ENCODE measurements at regions not wholly inside any gene's neighbourhood (a gene's known extent, or its start where the extent isn't known, plus 50 kb on each side); places are given as distances from the start of the nearest gene placed in this dataset.
"Not testable (repeated sequence)": the region's sequence is repeated elsewhere in the genome, so short reads cannot be mapped to it uniquely, and the experiment has no call there.

GRCh38 chr3:145620486-145620885 lies 540.5 kb downstream of the PLOD2 start:
- H3K4me1 Mint-ChIP-seq (ENCODE audit: low read depth in 2 of 2), result no peaks in the 10 kb centered on the region
- no peaks in the 10 kb centered on the region for H3K27me3 Mint-ChIP-seq
- H3K9me3 Mint-ChIP-seq, result peaks cover 10 to 33% of the 10 kb centered on the region in 2 donors
- no peak overlapping the region for H3K4me3 Mint-ChIP-seq
- no peaks in the 10 kb centered on the region for H3K36me3 Mint-ChIP-seq (ENCODE audit: insufficient read depth)
- ATAC-seq (replicated peaks) (no peak), DNase-seq (no peak)
- H3K27ac Mint-ChIP-seq, result no peak overlapping the region

- DNase-seq (no peak), ATAC-seq (replicated peaks) (no peak)
- H3K27me3 Mint-ChIP-seq, result no peaks in the 10 kb centered on the region
- no peaks in the 10 kb centered on the region for H3K36me3 Mint-ChIP-seq (ENCODE audit: insufficient read depth)
- H3K4me3 Mint-ChIP-seq, result no peak overlapping the region
- no peaks in the 10 kb centered on the region for H3K4me1 Mint-ChIP-seq (ENCODE audit: low read depth in 2 of 2)
- peaks cover 7 to 20% of the 10 kb centered on the region in 2 donors for H3K9me3 Mint-ChIP-seq
- H3K27ac Mint-ChIP-seq, result no peak overlapping the region
These were observed 537.6 kb downstream of the PLOD2 start for GRCh38 chr3:145623349-145623748.

- H3K4me3 Mint-ChIP-seq, result no peak overlapping the region
- no peak for ATAC-seq (replicated peaks)
- no peak for DNase-seq
- H3K27me3 Mint-ChIP-seq, result no peaks in the 10 kb centered on the region
- peaks cover 7 to 17% of the 10 kb centered on the region in 2 donors for H3K9me3 Mint-ChIP-seq
- no peaks in the 10 kb centered on the region for H3K36me3 Mint-ChIP-seq (ENCODE audit: insufficient read depth)
- H3K4me1 Mint-ChIP-seq (ENCODE audit: low read depth in 2 of 2), result no peaks in the 10 kb centered on the region
- no peak overlapping the region for H3K27ac Mint-ChIP-seq
These were observed 532.8 kb downstream of the PLOD2 start for GRCh38 chr3:145628211-145628610.

- Mint-ChIP-seq H3K27me3 (no peaks in the 10 kb centered on the region), H3K4me1 (ENCODE audit: low read depth in 2 of 2) (no peaks in the 10 kb centered on the region), H3K4me3 (no peak overlapping the region), H3K36me3 (ENCODE audit: insufficient read depth) (no peaks in the 10 kb centered on the region), H3K9me3 (peaks cover 6 to 14% of the 10 kb centered on the region in 2 donors), H3K27ac (no peak overlapping the region)
- no peak for DNase-seq
- no peak for ATAC-seq (replicated peaks)
These were observed 523.9 kb downstream of the PLOD2 start for GRCh38 chr3:145637105-145637504.

- ATAC-seq (replicated peaks), result no peak
- Mint-ChIP-seq H3K4me1 (ENCODE audit: low read depth in 2 of 2) (no peaks in the 10 kb centered on the region), H3K9me3 (peaks cover 5 to 16% of the 10 kb centered on the region in 2 donors), H3K27me3 (no peaks in the 10 kb centered on the region), H3K36me3 (ENCODE audit: insufficient read depth) (no peaks in the 10 kb centered on the region), H3K4me3 (no peak overlapping the region), H3K27ac (no peak overlapping the region)
- no peak for DNase-seq
These were observed 521.9 kb downstream of the PLOD2 start for GRCh38 chr3:145639003-145639606.

- H3K36me3 Mint-ChIP-seq (ENCODE audit: insufficient read depth), result no peaks in the 10 kb centered on the region
These were observed 521.1 kb downstream of the PLOD2 start for GRCh38 chr3:145639875-145640274.

GRCh38 chr3:145648396-145648795 lies 512.6 kb downstream of the PLOD2 start:
- Mint-ChIP-seq H3K27ac (no peak overlapping the region), H3K9me3 (peaks cover 4 to 5% of the 10 kb centered on the region in 2 donors), H3K4me3 (no peak overlapping the region), H3K36me3 (ENCODE audit: insufficient read depth) (no peaks in the 10 kb centered on the region), H3K27me3 (no peaks in the 10 kb centered on the region), H3K4me1 (ENCODE audit: low read depth in 2 of 2) (no peaks in the 10 kb centered on the region)
- ATAC-seq (replicated peaks) (no peak), DNase-seq (no peak)

More at GRCh38 chr3:145639875-145640274, 521.1 kb downstream of the PLOD2 start:
- H3K27me3 Mint-ChIP-seq, result no peaks in the 10 kb centered on the region
- no peak overlapping the region for H3K27ac Mint-ChIP-seq
- ATAC-seq (replicated peaks) (no peak), DNase-seq (no peak)
- H3K4me3 Mint-ChIP-seq, result no peak overlapping the region
- no peaks in the 10 kb centered on the region for H3K4me1 Mint-ChIP-seq (ENCODE audit: low read depth in 2 of 2)
- H3K9me3 Mint-ChIP-seq, result peaks cover 5 to 16% of the 10 kb centered on the region in 2 donors

- Mint-ChIP-seq H3K27me3 (no peaks in the 10 kb centered on the region), H3K27ac (no peak overlapping the region), H3K36me3 (ENCODE audit: insufficient read depth) (no peaks in the 10 kb centered on the region), H3K4me3 (no peak overlapping the region), H3K4me1 (ENCODE audit: low read depth in 2 of 2) (no peaks in the 10 kb centered on the region), H3K9me3 (peaks cover 0 to 1% of the 10 kb centered on the region in 2 donors)
- DNase-seq, result no peak
- ATAC-seq (replicated peaks), result no peak
These were observed 511.6 kb downstream of the PLOD2 start for GRCh38 chr3:145649368-145649887.

GRCh38 chr3:145650170-145650569 lies 510.8 kb downstream of the PLOD2 start:
- H3K27ac Mint-ChIP-seq, result no peak overlapping the region
- H3K4me1 Mint-ChIP-seq (ENCODE audit: low read depth in 2 of 2), result no peaks in the 10 kb centered on the region
- H3K9me3 Mint-ChIP-seq, result peaks cover 0 to 5% of the 10 kb centered on the region in 2 donors
- DNase-seq (no peak), ATAC-seq (replicated peaks) (no peak)
- no peaks in the 10 kb centered on the region for H3K36me3 Mint-ChIP-seq (ENCODE audit: insufficient read depth)
- no peaks in the 10 kb centered on the region for H3K27me3 Mint-ChIP-seq
- no peak overlapping the region for H3K4me3 Mint-ChIP-seq

- Mint-ChIP-seq H3K27ac (no peak overlapping the region), H3K27me3 (no peaks in the 10 kb centered on the region), H3K4me1 (ENCODE audit: low read depth in 2 of 2) (no peaks in the 10 kb centered on the region), H3K9me3 (peaks cover 6 to 16% of the 10 kb centered on the region in 2 donors), H3K36me3 (ENCODE audit: insufficient read depth) (no peaks in the 10 kb centered on the region), H3K4me3 (no peak overlapping the region)
- no peak for DNase-seq
- no peak for ATAC-seq (replicated peaks)
These were observed 489.9 kb downstream of the PLOD2 start for GRCh38 chr3:145671121-145671520.

- DNase-seq (no peak), ATAC-seq (replicated peaks) (no peak)
- Mint-ChIP-seq H3K4me3 (no peak overlapping the region), H3K9me3 (peaks cover 9 to 24% of the 10 kb centered on the region in 2 donors), H3K27me3 (no peaks in the 10 kb centered on the region), H3K27ac (no peak overlapping the region), H3K36me3 (ENCODE audit: insufficient read depth) (no peaks in the 10 kb centered on the region), H3K4me1 (ENCODE audit: low read depth in 2 of 2) (no peaks in the 10 kb centered on the region)
These were observed 487.1 kb downstream of the PLOD2 start for GRCh38 chr3:145673838-145674237.

GRCh38 chr3:145678401-145678800 lies 482.6 kb downstream of the PLOD2 start:
- no peaks in the 10 kb centered on the region for H3K4me1 Mint-ChIP-seq (ENCODE audit: low read depth in 2 of 2)
- ATAC-seq (replicated peaks), result no peak
- no peaks in the 10 kb centered on the region for H3K27me3 Mint-ChIP-seq
- no peak overlapping the region for H3K27ac Mint-ChIP-seq
- DNase-seq, result no peak
- no peak overlapping the region for H3K4me3 Mint-ChIP-seq
- H3K9me3 Mint-ChIP-seq, result peaks cover 8 to 18% of the 10 kb centered on the region in 2 donors
- H3K36me3 Mint-ChIP-seq (ENCODE audit: insufficient read depth), result no peaks in the 10 kb centered on the region

GRCh38 chr3:145681181-145681580 lies 479.8 kb downstream of the PLOD2 start:
- H3K27me3 Mint-ChIP-seq, result no peaks in the 10 kb centered on the region
- H3K9me3 Mint-ChIP-seq, result peaks cover 6 to 18% of the 10 kb centered on the region in 2 donors
- DNase-seq (no peak), ATAC-seq (replicated peaks) (no peak)
- no peak overlapping the region for H3K4me3 Mint-ChIP-seq
- no peaks in the 10 kb centered on the region for H3K36me3 Mint-ChIP-seq (ENCODE audit: insufficient read depth)
- no peaks in the 10 kb centered on the region for H3K4me1 Mint-ChIP-seq (ENCODE audit: low read depth in 2 of 2)
- no peak overlapping the region for H3K27ac Mint-ChIP-seq

GRCh38 chr3:145687978-145688377 lies 473.0 kb downstream of the PLOD2 start:
- H3K4me1 Mint-ChIP-seq (ENCODE audit: low read depth in 2 of 2); ATAC-seq (replicated peaks); H3K36me3 Mint-ChIP-seq (ENCODE audit: insufficient read depth); H3K27ac Mint-ChIP-seq; H3K27me3 Mint-ChIP-seq; DNase-seq; H3K4me3 Mint-ChIP-seq: not testable (repeated sequence)
- H3K9me3 Mint-ChIP-seq, result peaks cover 9 to 15% of the 10 kb centered on the region in 2 donors
